Breast epithelium (tissue), 3 donors: ENCODE measurements at regions not wholly inside any gene's neighbourhood (a gene's known extent, or its start where the extent isn't known, plus 50 kb on each side); places are given as distances from the start of the nearest gene placed in this dataset.

Source experiments
- CTCF ChIP-seq, 3 donors: fragments of 450-650 bp; IDR thresholded peaks; one replicate each; pipeline ENCODE4 v1.5.1; 2016 to 2017; ENCODE audit warnings: antibody characterized with exemption in 3 of 3, mild to moderate bottlenecking in 3 of 3, moderate library complexity in 3 of 3
- POLR2AphosphoS5 ChIP-seq, 3 donors: sonication (generic); formaldehyde crosslinking; IDR thresholded peaks; one replicate each; pipeline ENCODE4 v1.6.1; 2017; ENCODE audit warnings: antibody characterized with exemption in 3 of 3

- TF ChIP-seq CTCF (IDR thresholded peaks at IDR 0.05) (no peak), POLR2AphosphoS5 (IDR thresholded peaks at IDR 0.05) (no peak)
These were observed 154.0 kb upstream of the TENM4 start for GRCh38 chr11:79594834-79595233.
